SK-N-SH (cell line): ENCODE measurements at regions not wholly inside any gene's neighbourhood (a gene's known extent, or its start where the extent isn't known, plus 50 kb on each side); places are given as distances from the start of the nearest gene placed in this dataset.

Experiments used
- CTCF ChIA-PET: fragments of 300-600, 350-600 bp; formaldehyde crosslinking; extraction: SDS; loops from one replicate; lab custom pipeline; 2021; lab: Yijun Ruan, JAX
- POLR2A ChIA-PET: fragments of 350-600 bp; sonication (Branson Sonifier 250); formaldehyde crosslinking; extraction: SDS; loops from one replicate; lab custom pipeline; 2020; ENCODE audit warnings: antibody characterized with exemption, inconsistent platforms; lab: Yijun Ruan, JAX
- DNase-seq: peaks from one replicate; pipeline ENCODE4 v3.0.0; 2012
- H2AFZ ChIP-seq: fragments of 200-600 bp; sonication (generic); 2 replicates; pipeline ENCODE4 v1.8.1; 2016; ENCODE audit warnings: antibody characterized with exemption, mild to moderate bottlenecking, low read depth
- H3F3A ChIP-seq: fragments of 200-600 bp; sonication (generic); replicated peaks from 2 replicates; pipeline ENCODE3; 2016; ENCODE audit warnings: antibody characterized with exemption, mild to moderate bottlenecking; ENCODE audit not compliant: insufficient read depth
- H3K27ac ChIP-seq, 2 experiments: fragments of 200-500 bp in 1 of 2; fragments of 200-600 bp in 1 of 2; sonication (Bioruptor generic) in 1 of 2; sonication (generic), shearing (Covaris generic) in 1 of 2; 2 replicates each; pipeline versions ENCODE4 v1.5.1 to v1.6.1; 2014 to 2016; ENCODE audit warnings: low read depth in 2 of 2, inconsistent platforms in 1 of 2, low read length in 1 of 2, mild to moderate bottlenecking in 1 of 2, mixed read lengths in 1 of 2
- H3K27me3 ChIP-seq: fragments of 200-600 bp; sonication (generic), shearing (Covaris generic); 2 replicates; pipeline ENCODE4 v1.6.1; 2016; ENCODE audit warnings: mixed run types; ENCODE audit not compliant: insufficient read depth
- H3K36me3 ChIP-seq, 2 experiments: fragments of 200-500 bp in 1 of 2; fragments of 200-600 bp in 1 of 2; sonication (Bioruptor generic) in 1 of 2; sonication (generic) in 1 of 2; replicated peaks in 1 of 2; 2 replicates each; pipeline versions ENCODE3 to v1.5.1; 2014 to 2016; ENCODE audit warnings: low read length in 1 of 2, mild to moderate bottlenecking in 1 of 2; ENCODE audit not compliant: insufficient read depth in 2 of 2, control insufficient read depth in 1 of 2
- H3K4me1 ChIP-seq, 2 experiments: fragments of 200-500 bp in 1 of 2; fragments of 200-600 bp in 1 of 2; sonication (Bioruptor generic) in 1 of 2; sonication (generic), shearing (Covaris generic) in 1 of 2; 2 replicates each; pipeline versions ENCODE4 v1.5.1 to v1.6.1; 2014 to 2016; ENCODE audit warnings: low read depth in 1 of 2, low read length in 1 of 2, mixed run types in 1 of 2; ENCODE audit not compliant: insufficient read depth in 2 of 2, control insufficient read depth in 1 of 2
- H3K4me2 ChIP-seq: fragments of 200-600 bp; sonication (generic), shearing (Covaris generic); 2 replicates; pipeline ENCODE4 v1.6.1; 2017; ENCODE audit warnings: mixed run types
- H3K4me3 ChIP-seq, 2 experiments: fragments of 200-500 bp in 1 of 2; fragments of 200-600 bp in 1 of 2; sonication (Bioruptor generic) in 1 of 2; sonication (generic), shearing (Covaris generic) in 1 of 2; 2 replicates each; pipeline versions ENCODE4 v1.5.1 to v1.8.1; 2014 to 2016; ENCODE audit warnings: low read depth in 2 of 2, inconsistent platforms in 1 of 2, low read length in 1 of 2, mild to moderate bottlenecking in 1 of 2, mixed read lengths in 1 of 2, moderate library complexity in 1 of 2
- H3K79me2 ChIP-seq: fragments of 200-600 bp; sonication (generic); 2 replicates; pipeline ENCODE4 v1.8.1; 2017; ENCODE audit warnings: mild to moderate bottlenecking; ENCODE audit not compliant: insufficient read depth
- H3K9ac ChIP-seq: fragments of 200-600 bp; sonication (generic); 2 replicates; pipeline ENCODE4 v1.6.1; 2017; ENCODE audit warnings: mixed run types
- H3K9me2 ChIP-seq: fragments of 200-600 bp; sonication (generic); 2 replicates; pipeline ENCODE4 v1.6.1; 2017; ENCODE audit warnings: mixed run types
- H3K9me3 ChIP-seq: fragments of 200-600 bp; sonication (generic); 2 replicates; pipeline ENCODE4 v1.6.1; 2017; ENCODE audit warnings: mixed run types, mild to moderate bottlenecking, moderate library complexity
- H4K20me1 ChIP-seq: fragments of 200-600 bp; sonication (generic); 2 replicates; pipeline ENCODE4 v1.6.1; 2017; ENCODE audit warnings: mild to moderate bottlenecking, mixed run types; ENCODE audit not compliant: insufficient read depth
- CTCF ChIP-seq: fragments of 200-600 bp; sonication (generic); IDR thresholded peaks from 2 replicates; pipeline ENCODE4 v1.6.1; 2017; ENCODE audit warnings: antibody characterized with exemption, mild to moderate bottlenecking, moderate library complexity
- ELF1 ChIP-seq: IDR thresholded peaks from 2 replicates; pipeline ENCODE4 v1.4.0; 2012
- EP300 ChIP-seq, 2 experiments: IDR thresholded peaks; 2 replicates each; pipeline versions ENCODE4 v1.4.0 to v1.6.1; 2012; ENCODE audit warnings: borderline replicate concordance in 1 of 2, low read depth in 1 of 2, low read length in 1 of 2
- EZH2phosphoT487 ChIP-seq: fragments of 200-600 bp; sonication (generic); IDR thresholded peaks from 2 replicates; pipeline ENCODE4 v1.6.1; 2017; ENCODE audit warnings: low read depth, mixed run types, mild to moderate bottlenecking, antibody characterized with exemption, moderate library complexity, borderline replicate concordance
- FOXM1 ChIP-seq: IDR thresholded peaks from 2 replicates; pipeline ENCODE4 v1.4.0; 2012; ENCODE audit warnings: low read depth, mild to moderate bottlenecking
- GABPA ChIP-seq: IDR thresholded peaks from 2 replicates; pipeline ENCODE4 v1.4.0; 2012; ENCODE audit warnings: low read depth, mild to moderate bottlenecking
- GATA2 ChIP-seq: sonication (generic); formaldehyde crosslinking; IDR thresholded peaks from 2 replicates; pipeline ENCODE4 v1.5.0; 2020; ENCODE audit warnings: mild to moderate bottlenecking, missing genetic modification reagents
- IRF3 ChIP-seq: fragments of 150-350 bp; IDR thresholded peaks from 2 replicates; pipeline ENCODE4 v1.6.1; 2016; ENCODE audit warnings: mild to moderate bottlenecking, low read depth, low read length
- NRF1 ChIP-seq: IDR thresholded peaks from 2 replicates; pipeline ENCODE4 v1.6.1; 2012; ENCODE audit warnings: low read depth, mild to moderate bottlenecking, low read length
- RCOR1 ChIP-seq: fragments of 150-350 bp; IDR thresholded peaks from 2 replicates; pipeline ENCODE4 v1.6.1; 2017; ENCODE audit warnings: antibody characterized with exemption, low read length
- RXRA ChIP-seq: IDR thresholded peaks from 2 replicates; pipeline ENCODE4 v1.4.0; 2012; ENCODE audit warnings: low read depth, mild to moderate bottlenecking, borderline replicate concordance
- SIN3A ChIP-seq: IDR thresholded peaks from 2 replicates; pipeline ENCODE4 v1.6.1; 2012; ENCODE audit warnings: low read depth, mild to moderate bottlenecking, low read length, moderate library complexity, borderline replicate concordance
- TAF1 ChIP-seq: IDR thresholded peaks from 2 replicates; pipeline ENCODE4 v1.6.1; 2012; ENCODE audit warnings: low read depth, mild to moderate bottlenecking, low read length, moderate library complexity, borderline replicate concordance
- USF1 ChIP-seq: IDR thresholded peaks from 2 replicates; pipeline ENCODE4 v1.4.0; 2012; ENCODE audit warnings: low read depth, borderline replicate concordance
- WGBS: methylation state at CpG from one replicate; pipeline ENCODE4 v1.1.6; 2017; ENCODE audit warnings: low lambda C conversion rate; 5-methylcytosine and 5-hydroxymethylcytosine counted together
- TF ChIP-seq, protein P1 (sequence below): IDR thresholded peaks from 2 replicates; pipeline ENCODE4 v1.4.0; 2012; ENCODE audit warnings: low read depth, borderline replicate concordance

GRCh38 chr7:70940597-70940996 is 191.3 kb upstream of the GALNT17 start:
- no peaks in the 10 kb centered on the region for H3K4me1 ChIP-seq
- ChIA-PET POLR2A (no interaction called here), CTCF (no interaction called here)
- no peak overlapping the region; a peak in 1 of 4 replicates for H3K4me3 ChIP-seq
- H4K20me1 ChIP-seq, result no peaks in the 10 kb centered on the region
- no peaks in the 10 kb centered on the region for H3K9me2 ChIP-seq
- H3K9me3 ChIP-seq, result 0 out of 2 replicates have a peak, but pooled peaks cover 5% of the 10 kb centered on the region
- no peak overlapping the region for H2AFZ ChIP-seq
- no peaks in the 10 kb centered on the region for H3K36me3 ChIP-seq
- DNase-seq, result no peak
- no peaks in the 10 kb centered on the region for H3K79me2 ChIP-seq
- no peak for TF ChIP-seq EZH2phosphoT487
- TF ChIP-seq SIN3A, result no peak
- no peak for TF ChIP-seq NRF1
- TF ChIP-seq TAF1, result no peak
- no peak for TF ChIP-seq IRF3
- TF ChIP-seq, protein P1, sequence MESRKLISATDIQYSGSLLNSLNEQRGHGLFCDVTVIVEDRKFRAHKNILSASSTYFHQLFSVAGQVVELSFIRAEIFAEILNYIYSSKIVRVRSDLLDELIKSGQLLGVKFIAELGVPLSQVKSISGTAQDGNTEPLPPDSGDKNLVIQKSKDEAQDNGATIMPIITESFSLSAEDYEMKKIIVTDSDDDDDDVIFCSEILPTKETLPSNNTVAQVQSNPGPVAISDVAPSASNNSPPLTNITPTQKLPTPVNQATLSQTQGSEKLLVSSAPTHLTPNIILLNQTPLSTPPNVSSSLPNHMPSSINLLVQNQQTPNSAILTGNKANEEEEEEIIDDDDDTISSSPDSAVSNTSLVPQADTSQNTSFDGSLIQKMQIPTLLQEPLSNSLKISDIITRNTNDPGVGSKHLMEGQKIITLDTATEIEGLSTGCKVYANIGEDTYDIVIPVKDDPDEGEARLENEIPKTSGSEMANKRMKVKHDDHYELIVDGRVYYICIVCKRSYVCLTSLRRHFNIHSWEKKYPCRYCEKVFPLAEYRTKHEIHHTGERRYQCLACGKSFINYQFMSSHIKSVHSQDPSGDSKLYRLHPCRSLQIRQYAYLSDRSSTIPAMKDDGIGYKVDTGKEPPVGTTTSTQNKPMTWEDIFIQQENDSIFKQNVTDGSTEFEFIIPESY, result no peak
- no peak for TF ChIP-seq USF1
- TF ChIP-seq RXRA, result no peak
- TF ChIP-seq ELF1, result no peak
- TF ChIP-seq GATA2 (CRISPR knock-in tag), result no peak
- TF ChIP-seq FOXM1, result no peak
- TF ChIP-seq EP300 (IDR thresholded peaks at IDR 0.05; ENCODE audit: borderline replicate concordance in 1 of 2, low read depth in 1 of 2, low read length in 1 of 2), result no peak
- no peak for TF ChIP-seq RCOR1
- TF ChIP-seq GABPA, result no peak
- TF ChIP-seq CTCF, result no peak
- no peak overlapping the region for H3K9ac ChIP-seq
- H3K4me2 ChIP-seq, result no peak overlapping the region
- H3K27ac ChIP-seq, result no peak overlapping the region
- WGBS, result 35% methylated on average over 2 of the region's 2 CpGs
- no peaks in the 10 kb centered on the region for H3F3A ChIP-seq
- H3K27me3 ChIP-seq, result no peaks in the 10 kb centered on the region
